Calu3 (cell line): ENCODE measurements at regions not wholly inside any gene's neighbourhood (a gene's known extent, or its start where the extent isn't known, plus 50 kb on each side); places are given as distances from the start of the nearest gene placed in this dataset.

Experiments
- BruUV-seq: library from RNA; stranded (reverse); fragments of 400-500 nt; replicated peaks from 2 replicates; lab custom pipeline; 2021; lab: Mats Ljungman, UMichigan
- CTCF ChIA-PET: fragments of 300-600 bp; sonication (Branson Sonifier 250); formaldehyde crosslinking; loops from one replicate; lab custom pipeline; 2022; ENCODE audit warnings: antibody characterized with exemption; lab: Charles Lee
- DNase-seq: peaks from one replicate; pipeline ENCODE4 v3.0.0; 2022
- H3K27ac Mint-ChIP-seq: one replicate; pipeline ENCODE4 v1.8.0; 2022; ENCODE audit warnings: mixed read lengths; ENCODE audit not compliant: unreplicated experiment
- H3K27me3 Mint-ChIP-seq: one replicate; pipeline ENCODE4 v1.8.0; 2022; ENCODE audit warnings: mixed read lengths; ENCODE audit not compliant: unreplicated experiment
- H3K36me3 Mint-ChIP-seq: one replicate; pipeline ENCODE4 v1.8.0; 2022; ENCODE audit warnings: mild to moderate bottlenecking, moderate library complexity, mixed read lengths; ENCODE audit not compliant: insufficient read depth, unreplicated experiment
- H3K4me1 Mint-ChIP-seq: one replicate; pipeline ENCODE4 v1.8.0; 2022; ENCODE audit warnings: mild to moderate bottlenecking, low read depth, mixed read lengths; ENCODE audit not compliant: unreplicated experiment
- H3K4me3 Mint-ChIP-seq: one replicate; pipeline ENCODE4 v1.8.0; 2022; ENCODE audit warnings: mild to moderate bottlenecking, low read depth, moderate library complexity, mixed read lengths; ENCODE audit not compliant: unreplicated experiment
- H3K9me3 Mint-ChIP-seq: one replicate; pipeline ENCODE4 v1.8.0; 2022; ENCODE audit warnings: low read depth, mixed read lengths; ENCODE audit not compliant: unreplicated experiment
- intact Hi-C: fragments of 100-400 bp; cut with micrococcal nuclease; formaldehyde crosslinking; loops from one replicate; pipeline ENCODE4 v1.10.0; 2022; ENCODE audit not compliant: unreplicated experiment
- TF ChIP-seq, protein P1 (sequence below): fragments of 200-600 bp; IDR thresholded peaks from one replicate; pipeline ENCODE4 v1.8.0; 2022; ENCODE audit warnings: antibody characterized with exemption; ENCODE audit not compliant: unreplicated experiment

DNA sequence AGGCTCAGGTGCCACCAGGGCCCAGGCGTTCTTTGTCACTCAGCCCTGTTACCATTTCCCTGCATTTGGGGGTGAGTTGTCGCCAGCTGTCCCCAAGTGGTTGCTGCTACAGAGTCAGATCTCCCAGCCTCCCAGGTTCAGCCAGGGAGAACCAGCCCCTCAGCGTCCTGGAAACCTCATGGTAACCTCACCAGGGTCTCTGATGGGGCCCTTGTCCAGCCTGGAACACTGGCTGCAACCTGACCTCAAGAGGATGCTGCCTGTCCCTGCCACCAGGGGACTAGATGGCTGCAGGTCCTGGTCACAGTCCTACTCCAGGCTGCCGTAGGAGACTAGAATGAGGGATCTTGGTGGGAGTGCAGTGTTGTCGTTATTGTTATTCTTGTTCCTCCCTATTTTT is 228.3 kb upstream of the PDE10A start:
- no TSS peak for BruUV-seq
- Mint-ChIP-seq H3K27ac (no peak overlapping the region), H3K4me1 (peaks cover 18% of the 10 kb centered on the region), H3K36me3 (no peaks in the 10 kb centered on the region), H3K9me3 (no peaks in the 10 kb centered on the region), H3K4me3 (no peak overlapping the region), H3K27me3 (peaks cover 40% of the 10 kb centered on the region)
- DNase-seq: no peak
- CTCF ChIA-PET: interaction anchor here (0.5 to 1.6 kb wide), 2 partner anchors 43 to 206 kb away, joined by 7 to 9 read pairs; no protein-coding TSS in a partner anchor
- intact Hi-C loops: no loop called here
- TF ChIP-seq, protein P1, sequence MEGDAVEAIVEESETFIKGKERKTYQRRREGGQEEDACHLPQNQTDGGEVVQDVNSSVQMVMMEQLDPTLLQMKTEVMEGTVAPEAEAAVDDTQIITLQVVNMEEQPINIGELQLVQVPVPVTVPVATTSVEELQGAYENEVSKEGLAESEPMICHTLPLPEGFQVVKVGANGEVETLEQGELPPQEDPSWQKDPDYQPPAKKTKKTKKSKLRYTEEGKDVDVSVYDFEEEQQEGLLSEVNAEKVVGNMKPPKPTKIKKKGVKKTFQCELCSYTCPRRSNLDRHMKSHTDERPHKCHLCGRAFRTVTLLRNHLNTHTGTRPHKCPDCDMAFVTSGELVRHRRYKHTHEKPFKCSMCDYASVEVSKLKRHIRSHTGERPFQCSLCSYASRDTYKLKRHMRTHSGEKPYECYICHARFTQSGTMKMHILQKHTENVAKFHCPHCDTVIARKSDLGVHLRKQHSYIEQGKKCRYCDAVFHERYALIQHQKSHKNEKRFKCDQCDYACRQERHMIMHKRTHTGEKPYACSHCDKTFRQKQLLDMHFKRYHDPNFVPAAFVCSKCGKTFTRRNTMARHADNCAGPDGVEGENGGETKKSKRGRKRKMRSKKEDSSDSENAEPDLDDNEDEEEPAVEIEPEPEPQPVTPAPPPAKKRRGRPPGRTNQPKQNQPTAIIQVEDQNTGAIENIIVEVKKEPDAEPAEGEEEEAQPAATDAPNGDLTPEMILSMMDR: no peak

DNA sequence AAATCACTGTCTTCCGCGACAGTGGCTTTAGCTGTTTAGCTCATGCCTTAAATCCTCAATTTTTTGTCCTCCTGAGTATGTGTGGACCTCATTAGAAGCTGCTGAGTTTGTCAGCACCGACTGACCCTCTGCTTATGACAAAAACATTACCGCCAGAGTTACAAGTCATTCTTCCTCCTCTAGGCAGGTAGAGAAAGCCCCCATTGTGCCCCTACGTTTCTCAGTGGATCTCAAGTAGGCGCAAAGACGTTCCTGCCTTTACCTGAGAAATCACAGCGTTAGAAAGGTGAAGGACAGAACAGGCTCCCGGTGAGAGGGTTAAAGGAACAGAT is 227.3 kb upstream of the PDE10A start:
- H3K9me3 Mint-ChIP-seq: no peaks in the 10 kb centered on the region
- no TSS peak for BruUV-seq
- H3K4me1 Mint-ChIP-seq: peaks cover 12% of the 10 kb centered on the region
- no peak for DNase-seq
- intact Hi-C loops: loop anchor here (1.0 kb wide), 1 partner anchor 216 kb away; no protein-coding TSS in a partner anchor
- TF ChIP-seq, protein P1: no peak
- peaks cover 40% of the 10 kb centered on the region for H3K27me3 Mint-ChIP-seq
- no peaks in the 10 kb centered on the region for H3K36me3 Mint-ChIP-seq
- CTCF ChIA-PET: interaction anchor here (1.1 to 1.6 kb wide), 3 partner anchors 20 to 216 kb away, joined by 3 to 9 read pairs (median 5); no protein-coding TSS in a partner anchor
- H3K27ac Mint-ChIP-seq: peak overlapping the region; percentile 36
- H3K4me3 Mint-ChIP-seq: no peak overlapping the region

DNA sequence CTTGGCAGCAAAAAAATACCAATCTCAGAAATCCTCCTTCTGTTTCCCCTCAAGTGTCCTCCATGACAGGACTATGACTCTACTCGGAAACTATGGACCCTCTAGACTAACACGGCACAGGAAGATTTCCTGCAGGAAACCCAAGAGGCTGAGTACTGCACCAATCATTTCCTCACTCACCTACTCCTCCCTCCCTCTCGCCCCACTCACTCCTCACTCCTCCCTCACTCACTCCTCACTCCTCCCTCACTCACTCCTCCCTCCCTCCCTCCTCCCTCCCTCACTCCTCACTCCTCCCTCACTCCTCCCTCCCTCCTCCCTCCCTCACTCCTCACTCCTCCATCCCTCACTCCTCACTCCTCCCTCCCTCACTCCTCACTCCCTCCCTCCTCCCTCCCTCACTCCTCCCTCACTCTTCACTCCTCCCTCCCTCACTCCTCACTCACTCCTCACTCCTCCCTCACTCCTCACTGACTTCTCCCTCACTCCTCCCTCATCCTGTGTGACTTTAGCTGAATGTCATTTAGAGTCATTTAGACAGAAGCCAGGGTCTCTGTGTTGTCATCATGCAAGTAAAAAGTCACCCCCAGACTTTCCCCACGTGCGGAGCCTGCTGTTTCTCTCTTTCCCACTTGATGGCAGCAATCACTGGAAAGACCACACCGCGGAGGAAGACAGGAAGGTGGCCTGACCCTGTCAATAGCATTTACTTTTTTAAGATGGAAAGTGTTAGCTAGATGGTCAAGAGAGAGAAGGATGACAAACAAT is 226.8 kb upstream of the PDE10A start:
- Mint-ChIP-seq H3K36me3 (no peaks in the 10 kb centered on the region), H3K27me3 (peaks cover 40% of the 10 kb centered on the region), H3K4me1 (peaks cover 12% of the 10 kb centered on the region), H3K4me3 (no peak overlapping the region), H3K27ac (peak overlapping the region; percentile 36), H3K9me3 (no peaks in the 10 kb centered on the region)
- CTCF ChIA-PET: interaction anchor here (1.1 to 1.6 kb wide), 4 partner anchors 20 to 216 kb away, joined by 3 to 9 read pairs (median 4); no protein-coding TSS in a partner anchor
- BruUV-seq: no TSS peak
- DNase-seq: peak; percentile 55
- intact Hi-C loops: loop anchor here (1.0 to 5.0 kb wide), 3 partner anchors 97 to 216 kb away; no protein-coding TSS in a partner anchor
- TF ChIP-seq, protein P1: peak; percentile 57

- Mint-ChIP-seq H3K27me3 (peaks cover 40% of the 10 kb centered on the region), H3K36me3 (no peaks in the 10 kb centered on the region), H3K9me3 (no peaks in the 10 kb centered on the region), H3K4me1 (peaks cover 23% of the 10 kb centered on the region), H3K4me3 (no peak overlapping the region), H3K27ac (no peak overlapping the region)
- CTCF ChIA-PET: interaction anchor here (0.7 kb wide), 1 partner anchor 226 kb away, joined by 4 read pairs; no protein-coding TSS in a partner anchor
- TF ChIP-seq, protein P1: no peak
- DNase-seq: no peak
- intact Hi-C loops: loop anchor here (5.0 kb wide), 1 partner anchor 101 kb away; no protein-coding TSS in a partner anchor
- BruUV-seq: no TSS peak
These were observed 223.1 kb upstream of the PDE10A start for GRCh38 chr6:165886169-165886568.
